MM.1S (cell line): ENCODE measurements at regions not wholly inside any gene's neighbourhood (a gene's known extent, or its start where the extent isn't known, plus 50 kb on each side); places are given as distances from the start of the nearest gene placed in this dataset.

Experiments used
- DNase-seq: peaks from one replicate; pipeline ENCODE4 v3.0.0-alpha.2; 2015
- H2AFZ ChIP-seq: fragments of 300-600 bp; sonication (generic); 2 replicates; pipeline ENCODE4 v1.6.0; 2016; ENCODE audit warnings: antibody characterized with exemption, low read length
- H3F3A ChIP-seq: fragments of 300-600 bp; sonication (generic); 2 replicates; pipeline ENCODE4 v1.6.1; 2016; ENCODE audit warnings: mild to moderate bottlenecking, antibody characterized with exemption, low read length, moderate library complexity, mixed read lengths; ENCODE audit not compliant: insufficient read depth
- H3K27ac ChIP-seq: fragments of 300-600 bp; sonication (generic); 2 replicates; pipeline ENCODE4 v1.5.1; 2016; ENCODE audit warnings: mild to moderate bottlenecking, low read length
- H3K27me3 ChIP-seq: fragments of 300-600 bp; sonication (generic); replicated peaks from 2 replicates; pipeline ENCODE4 v1.6.0; 2016; ENCODE audit warnings: low read length; ENCODE audit not compliant: insufficient read depth
- H3K36me3 ChIP-seq: fragments of 300-600 bp; sonication (generic); replicated peaks from 2 replicates; pipeline ENCODE4 v1.6.1; 2016; ENCODE audit warnings: mild to moderate bottlenecking, low read length, mixed read lengths; ENCODE audit not compliant: insufficient read depth
- H3K4me1 ChIP-seq: fragments of 300-600 bp; sonication (generic); 2 replicates; pipeline ENCODE4 v1.6.1; 2016; ENCODE audit warnings: low read length, mixed read lengths
- H3K4me2 ChIP-seq: fragments of 300-600 bp; sonication (generic); 2 replicates; pipeline ENCODE4 v1.6.0; 2016; ENCODE audit warnings: low read depth, low read length
- H3K4me3 ChIP-seq: fragments of 300-600 bp; sonication (generic); 2 replicates; pipeline ENCODE4 v1.5.1; 2016; ENCODE audit warnings: low read length, mixed read lengths
- H3K79me2 ChIP-seq: fragments of 300-600 bp; sonication (generic); 2 replicates; pipeline ENCODE4 v1.6.1; 2016; ENCODE audit warnings: mixed run types, low read length, mixed read lengths
- H3K9ac ChIP-seq: fragments of 300-600 bp; sonication (generic); 2 replicates; pipeline ENCODE4 v1.6.1; 2016; ENCODE audit warnings: low read length, mixed read lengths
- H3K9me2 ChIP-seq: fragments of 300-600 bp; sonication (generic); replicated peaks from 2 replicates; pipeline ENCODE4 v1.6.1; 2016; ENCODE audit warnings: mild to moderate bottlenecking, low read length, mixed read lengths; ENCODE audit not compliant: insufficient read depth
- H3K9me3 ChIP-seq: fragments of 300-600 bp; sonication (generic); replicated peaks from 2 replicates; pipeline ENCODE4 v1.6.1; 2016; ENCODE audit warnings: mild to moderate bottlenecking, low read length, mixed read lengths; ENCODE audit not compliant: insufficient read depth
- H4K20me1 ChIP-seq: fragments of 300-600 bp; sonication (generic); 2 replicates; pipeline ENCODE4 v1.6.1; 2016; ENCODE audit warnings: mild to moderate bottlenecking, low read length, moderate library complexity, mixed read lengths; ENCODE audit not compliant: insufficient read depth
- CTCF ChIP-seq: fragments of 300-600 bp; sonication (generic); IDR thresholded peaks from 2 replicates; pipeline ENCODE4 v1.5.1; 2016; ENCODE audit warnings: antibody characterized with exemption, low read length, mixed read lengths
- EZH2 ChIP-seq: fragments of 300-600 bp; sonication (generic); optimal IDR thresholded peaks from 2 replicates; pipeline ENCODE3; 2017; ENCODE audit warnings: low read depth, mild to moderate bottlenecking, antibody characterized with exemption, low read length, mixed read lengths
- EZH2phosphoT487 ChIP-seq: fragments of 300-600 bp; sonication (generic); IDR thresholded peaks from 2 replicates; pipeline ENCODE4 v1.6.1; 2018; ENCODE audit warnings: antibody characterized with exemption, low read length

- H3K4me1 ChIP-seq = no peaks in the 10 kb centered on the region
- DNase-seq = no peak
- H3F3A ChIP-seq = no peaks in the 10 kb centered on the region
- no peaks in the 10 kb centered on the region for H3K36me3 ChIP-seq
- H3K9me3 ChIP-seq = no peaks in the 10 kb centered on the region
- no peak for TF ChIP-seq EZH2
- TF ChIP-seq CTCF = no peak
- no peak for TF ChIP-seq EZH2phosphoT487
- H3K9ac ChIP-seq = no peak overlapping the region
- H3K27ac ChIP-seq = no peak overlapping the region
- no peak overlapping the region for H2AFZ ChIP-seq
- H3K27me3 ChIP-seq = no peaks in the 10 kb centered on the region
- no peaks in the 10 kb centered on the region for H3K9me2 ChIP-seq
- H3K79me2 ChIP-seq = no peaks in the 10 kb centered on the region
- no peak overlapping the region for H3K4me2 ChIP-seq
- H4K20me1 ChIP-seq = no peaks in the 10 kb centered on the region
- H3K4me3 ChIP-seq = no peak overlapping the region
Measured at GRCh38 chr10:10516346-10517130, 501.1 kb upstream of the CELF2 start.

GRCh38 chr10:10517866-10518265, 499.8 kb upstream of the CELF2 start:
- Histone ChIP-seq H2AFZ (no peak overlapping the region), H3K9ac (no peak overlapping the region), H3K4me1 (no peaks in the 10 kb centered on the region), H3K27ac (no peak overlapping the region), H3K27me3 (no peaks in the 10 kb centered on the region), H3K4me3 (no peak overlapping the region), H4K20me1 (no peaks in the 10 kb centered on the region), H3K4me2 (no peak overlapping the region), H3K79me2 (no peaks in the 10 kb centered on the region), H3K9me3 (no peaks in the 10 kb centered on the region), H3K9me2 (no peaks in the 10 kb centered on the region), H3K36me3 (no peaks in the 10 kb centered on the region), H3F3A (no peaks in the 10 kb centered on the region)
- no peak for DNase-seq
- no peak for TF ChIP-seq CTCF
- no peak for TF ChIP-seq EZH2
- no peak for TF ChIP-seq EZH2phosphoT487

DNA sequence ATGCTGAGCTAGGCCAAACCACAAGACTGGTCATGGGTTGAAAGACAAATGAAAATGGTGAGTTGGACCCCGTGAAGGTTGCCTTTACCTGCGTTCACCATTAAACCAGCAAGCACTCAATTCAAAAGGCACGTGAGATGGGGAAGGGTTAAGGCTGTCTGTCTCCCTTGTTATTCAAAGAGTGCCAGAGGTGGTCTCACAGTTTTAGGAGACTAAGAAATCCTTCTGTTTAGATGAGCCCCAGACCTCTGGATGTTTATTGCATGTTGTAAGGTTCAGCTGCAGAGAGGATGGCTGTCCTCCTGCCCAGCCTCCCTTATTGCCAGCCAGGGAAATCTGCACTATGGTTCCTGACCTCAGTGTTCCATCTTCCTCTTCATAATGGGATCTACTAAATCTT, 498.0 kb upstream of the CELF2 start:
- Histone ChIP-seq H3K9ac (no peak overlapping the region), H3K27me3 (no peaks in the 10 kb centered on the region), H2AFZ (no peak overlapping the region), H3K36me3 (no peaks in the 10 kb centered on the region), H3F3A (no peaks in the 10 kb centered on the region), H3K4me2 (no peak overlapping the region), H3K79me2 (no peaks in the 10 kb centered on the region), H3K9me2 (no peaks in the 10 kb centered on the region), H4K20me1 (no peaks in the 10 kb centered on the region), H3K4me3 (no peak overlapping the region), H3K4me1 (no peaks in the 10 kb centered on the region), H3K9me3 (no peaks in the 10 kb centered on the region), H3K27ac (no peak overlapping the region)
- TF ChIP-seq CTCF (no peak), EZH2phosphoT487 (no peak), EZH2 (no peak)
- no peak for DNase-seq
